Neural cell (in vitro differentiated cells): ENCODE measurements at regions not wholly inside any gene's neighbourhood (a gene's known extent, or its start where the extent isn't known, plus 50 kb on each side); places are given as distances from the start of the nearest gene placed in this dataset.

Experiments
- H2AFZ ChIP-seq: fragments of 200-600, 300-800 bp; sonication (generic), shearing (Covaris generic); 2 replicates; pipeline ENCODE4 v1.6.0; 2014; ENCODE audit warnings: low read depth, mild to moderate bottlenecking, antibody characterized with exemption, low read length, moderate library complexity
- H3F3A ChIP-seq: fragments of 200-600 bp; shearing (Covaris generic); 2 replicates; pipeline ENCODE4 v1.6.1; 2016; ENCODE audit warnings: mild to moderate bottlenecking, moderate library complexity, mixed read lengths, antibody characterized with exemption, low read length; ENCODE audit not compliant: insufficient read depth, poor library complexity, severe bottlenecking
- H3K27ac ChIP-seq: fragments of 200-600, 300-800 bp; sonication (generic), shearing (Covaris generic); 2 replicates; pipeline ENCODE4 v1.5.1; 2014; ENCODE audit warnings: mild to moderate bottlenecking, low read length, moderate library complexity
- H3K27me3 ChIP-seq: fragments of 300-800, 200-600 bp; sonication (generic), shearing (Covaris generic); 2 replicates; pipeline ENCODE4 v1.6.0; 2014; ENCODE audit warnings: mild to moderate bottlenecking, low read depth, low read length, moderate library complexity; ENCODE audit not compliant: insufficient read depth
- H3K36me3 ChIP-seq: fragments of 300-800, 200-600 bp; sonication (generic), shearing (Covaris generic); 2 replicates; pipeline ENCODE4 v1.5.1; 2014; ENCODE audit warnings: mild to moderate bottlenecking, antibody characterized with exemption, low read length, moderate library complexity; ENCODE audit not compliant: insufficient read depth
- H3K4me2 ChIP-seq: fragments of 300-800, 200-600 bp; sonication (generic), shearing (Covaris generic); 2 replicates; pipeline ENCODE4 v1.6.0; 2014; ENCODE audit warnings: mild to moderate bottlenecking, low read length
- H3K4me3 ChIP-seq: fragments of 300-800, 200-600 bp; sonication (generic), shearing (Covaris generic); 2 replicates; pipeline ENCODE4 v1.5.1; 2014; ENCODE audit warnings: mild to moderate bottlenecking, low read length, moderate library complexity
- H3K79me2 ChIP-seq: fragments of 200-600 bp; shearing (Covaris generic); replicated peaks from 2 replicates; pipeline ENCODE4 v1.6.0; 2014; ENCODE audit warnings: mild to moderate bottlenecking, low read length, moderate library complexity; ENCODE audit not compliant: insufficient read depth
- H3K9ac ChIP-seq: fragments of 300-800, 200-600 bp; sonication (generic), shearing (Covaris generic); 2 replicates; pipeline ENCODE4 v1.6.1; 2016; ENCODE audit warnings: mild to moderate bottlenecking, low read length, mixed read lengths
- H3K9me2 ChIP-seq: fragments of 200-600 bp; shearing (Covaris generic); 2 replicates; pipeline ENCODE4 v1.6.1; 2016; ENCODE audit warnings: mild to moderate bottlenecking, low read length, mixed read lengths; ENCODE audit not compliant: insufficient read depth
- H3K9me3 ChIP-seq: fragments of 200-600, 300-800 bp; sonication (generic), shearing (Covaris generic); 2 replicates; pipeline ENCODE4 v1.6.1; 2016; ENCODE audit warnings: mild to moderate bottlenecking, mixed run types, low read length, moderate library complexity, mixed read lengths
- H4K20me1 ChIP-seq: fragments of 200-600 bp; shearing (Covaris generic); 2 replicates; pipeline ENCODE4 v1.6.1; 2016; ENCODE audit warnings: mild to moderate bottlenecking, mixed run types; ENCODE audit not compliant: insufficient read depth
- CTCF ChIP-seq: fragments of 450-650 bp; IDR thresholded peaks from 2 replicates; pipeline ENCODE4 v1.5.1; 2014; ENCODE audit warnings: antibody characterized with exemption, mild to moderate bottlenecking, moderate library complexity; ENCODE audit not compliant: poor library complexity, severe bottlenecking
- EP300 ChIP-seq: fragments of 450-650 bp; conservative IDR thresholded peaks from 2 replicates; pipeline ENCODE4 v1.6.1; 2014; ENCODE audit warnings: antibody characterized with exemption, mild to moderate bottlenecking, moderate library complexity; ENCODE audit not compliant: poor library complexity, severe bottlenecking
- EZH2 ChIP-seq: fragments of 200-600, 300-800 bp; shearing (Covaris generic), sonication (generic); IDR thresholded peaks from 2 replicates; pipeline ENCODE4 v1.6.1; 2014; ENCODE audit warnings: antibody characterized with exemption, low read length, borderline replicate concordance, mild to moderate bottlenecking; ENCODE audit not compliant: insufficient read depth, poor library complexity, severe bottlenecking
- MXI1 ChIP-seq: fragments of 450-650 bp; conservative IDR thresholded peaks from 2 replicates; pipeline ENCODE4 v1.6.1; 2014; ENCODE audit warnings: antibody characterized with exemption, mild to moderate bottlenecking; ENCODE audit not compliant: poor library complexity, severe bottlenecking
- POLR2AphosphoS5 ChIP-seq: IDR thresholded peaks from 2 replicates; pipeline ENCODE4 v1.6.1; 2012
- RAD21 ChIP-seq: fragments of 450-650 bp; conservative IDR thresholded peaks from 2 replicates; pipeline ENCODE4 v1.6.1; 2014; ENCODE audit warnings: antibody characterized with exemption, mild to moderate bottlenecking, moderate library complexity
- SMC3 ChIP-seq: fragments of 450-650 bp; conservative IDR thresholded peaks from 2 replicates; pipeline ENCODE4 v1.6.1; 2014; ENCODE audit warnings: antibody characterized with exemption, mild to moderate bottlenecking, moderate library complexity; ENCODE audit not compliant: poor library complexity
- TAF1 ChIP-seq: IDR thresholded peaks from 2 replicates; pipeline ENCODE4 v1.6.1; 2012; ENCODE audit warnings: low read depth
- TF ChIP-seq, protein P1 (sequence below): IDR thresholded peaks from 2 replicates; pipeline ENCODE4 v1.6.1; 2012; ENCODE audit warnings: borderline replicate concordance

- TF ChIP-seq SMC3, result no peak
- no peak for TF ChIP-seq RAD21
- no peak for TF ChIP-seq CTCF
- no peak for TF ChIP-seq POLR2AphosphoS5
- TF ChIP-seq EZH2, result no peak
- TF ChIP-seq, protein P1, sequence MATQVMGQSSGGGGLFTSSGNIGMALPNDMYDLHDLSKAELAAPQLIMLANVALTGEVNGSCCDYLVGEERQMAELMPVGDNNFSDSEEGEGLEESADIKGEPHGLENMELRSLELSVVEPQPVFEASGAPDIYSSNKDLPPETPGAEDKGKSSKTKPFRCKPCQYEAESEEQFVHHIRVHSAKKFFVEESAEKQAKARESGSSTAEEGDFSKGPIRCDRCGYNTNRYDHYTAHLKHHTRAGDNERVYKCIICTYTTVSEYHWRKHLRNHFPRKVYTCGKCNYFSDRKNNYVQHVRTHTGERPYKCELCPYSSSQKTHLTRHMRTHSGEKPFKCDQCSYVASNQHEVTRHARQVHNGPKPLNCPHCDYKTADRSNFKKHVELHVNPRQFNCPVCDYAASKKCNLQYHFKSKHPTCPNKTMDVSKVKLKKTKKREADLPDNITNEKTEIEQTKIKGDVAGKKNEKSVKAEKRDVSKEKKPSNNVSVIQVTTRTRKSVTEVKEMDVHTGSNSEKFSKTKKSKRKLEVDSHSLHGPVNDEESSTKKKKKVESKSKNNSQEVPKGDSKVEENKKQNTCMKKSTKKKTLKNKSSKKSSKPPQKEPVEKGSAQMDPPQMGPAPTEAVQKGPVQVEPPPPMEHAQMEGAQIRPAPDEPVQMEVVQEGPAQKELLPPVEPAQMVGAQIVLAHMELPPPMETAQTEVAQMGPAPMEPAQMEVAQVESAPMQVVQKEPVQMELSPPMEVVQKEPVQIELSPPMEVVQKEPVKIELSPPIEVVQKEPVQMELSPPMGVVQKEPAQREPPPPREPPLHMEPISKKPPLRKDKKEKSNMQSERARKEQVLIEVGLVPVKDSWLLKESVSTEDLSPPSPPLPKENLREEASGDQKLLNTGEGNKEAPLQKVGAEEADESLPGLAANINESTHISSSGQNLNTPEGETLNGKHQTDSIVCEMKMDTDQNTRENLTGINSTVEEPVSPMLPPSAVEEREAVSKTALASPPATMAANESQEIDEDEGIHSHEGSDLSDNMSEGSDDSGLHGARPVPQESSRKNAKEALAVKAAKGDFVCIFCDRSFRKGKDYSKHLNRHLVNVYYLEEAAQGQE, result no peak
- no peak for TF ChIP-seq EP300
- TF ChIP-seq TAF1, result no peak
- no peak for TF ChIP-seq MXI1
Observed at GRCh38 chr21:17711896-17712295, 99.2 kb upstream of the BTG3 start.

GRCh38 chr21:17709266-17709611 is 96.5 kb upstream of the BTG3 start:
- no peak overlapping the region for H2AFZ ChIP-seq
- H3K27ac ChIP-seq, result no peak overlapping the region
- no peaks in the 10 kb centered on the region for H3K36me3 ChIP-seq
- no peaks in the 10 kb centered on the region for H3K9me2 ChIP-seq
- no peak overlapping the region for H3K4me2 ChIP-seq
- no peaks in the 10 kb centered on the region for H3K79me2 ChIP-seq
- TF ChIP-seq, protein P1, result no peak
- no peak for TF ChIP-seq EP300
- H3K27me3 ChIP-seq, result no peaks in the 10 kb centered on the region
- no peak overlapping the region for H3K4me3 ChIP-seq
- H4K20me1 ChIP-seq, result no peaks in the 10 kb centered on the region
- H3K9ac ChIP-seq, result no peak overlapping the region
- no peaks in the 10 kb centered on the region for H3K9me3 ChIP-seq
- H3F3A ChIP-seq, result no peaks in the 10 kb centered on the region

More at GRCh38 chr21:17711896-17712295, 99.2 kb upstream of the BTG3 start:
- Histone ChIP-seq H3K27me3 (no peaks in the 10 kb centered on the region), H3K4me2 (no peak overlapping the region), H3K9ac (no peak overlapping the region), H3F3A (no peaks in the 10 kb centered on the region), H3K9me2 (no peaks in the 10 kb centered on the region), H4K20me1 (no peaks in the 10 kb centered on the region), H3K4me3 (no peak overlapping the region), H3K9me3 (no peaks in the 10 kb centered on the region), H3K27ac (no peak overlapping the region), H3K36me3 (no peaks in the 10 kb centered on the region), H3K79me2 (no peaks in the 10 kb centered on the region), H2AFZ (no peak overlapping the region)
